ENCODE measurements at regions not wholly inside any gene's neighbourhood (a gene's known extent, or its start where the extent isn't known, plus 50 kb on each side); places are given as distances from the start of the nearest gene placed in this dataset.
A peak's percentile ranks its signal among the peaks of the same experiment; 100 is the strongest.

DNA sequence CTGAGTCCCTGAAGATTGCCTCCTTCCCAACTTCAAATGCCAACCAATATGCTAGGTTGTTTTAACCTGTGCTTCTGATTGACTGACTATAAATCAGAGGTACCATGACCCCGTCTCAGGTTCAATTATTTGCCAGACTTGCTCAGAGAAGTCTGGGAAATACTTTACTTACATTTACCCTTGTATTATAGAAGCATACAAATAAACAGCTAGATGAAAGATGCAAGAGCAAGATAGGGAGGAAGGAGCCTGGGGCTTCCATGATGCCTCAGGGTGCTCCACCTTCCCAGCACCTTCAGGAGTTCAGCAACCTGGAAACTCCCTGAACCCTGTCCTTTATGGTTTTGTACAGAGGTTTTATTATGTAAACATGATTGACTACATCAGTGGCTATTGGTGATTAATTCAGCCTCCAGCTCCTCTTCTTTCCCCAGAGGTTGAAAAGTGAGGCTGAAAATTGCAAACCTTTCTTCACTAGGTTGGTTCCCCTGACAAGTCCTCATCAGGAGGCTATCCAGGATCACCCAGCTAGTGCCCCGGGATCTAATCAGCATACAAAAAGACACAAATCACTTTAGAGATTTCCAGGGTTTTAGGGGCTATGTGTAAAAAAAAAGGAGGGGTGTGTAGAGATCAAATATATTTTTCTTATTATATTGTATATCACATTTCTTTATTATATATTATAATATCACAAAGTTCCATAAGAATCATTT is 547.7 kb downstream of the EPM2A start:
- TF ChIP-seq, protein P1, sequence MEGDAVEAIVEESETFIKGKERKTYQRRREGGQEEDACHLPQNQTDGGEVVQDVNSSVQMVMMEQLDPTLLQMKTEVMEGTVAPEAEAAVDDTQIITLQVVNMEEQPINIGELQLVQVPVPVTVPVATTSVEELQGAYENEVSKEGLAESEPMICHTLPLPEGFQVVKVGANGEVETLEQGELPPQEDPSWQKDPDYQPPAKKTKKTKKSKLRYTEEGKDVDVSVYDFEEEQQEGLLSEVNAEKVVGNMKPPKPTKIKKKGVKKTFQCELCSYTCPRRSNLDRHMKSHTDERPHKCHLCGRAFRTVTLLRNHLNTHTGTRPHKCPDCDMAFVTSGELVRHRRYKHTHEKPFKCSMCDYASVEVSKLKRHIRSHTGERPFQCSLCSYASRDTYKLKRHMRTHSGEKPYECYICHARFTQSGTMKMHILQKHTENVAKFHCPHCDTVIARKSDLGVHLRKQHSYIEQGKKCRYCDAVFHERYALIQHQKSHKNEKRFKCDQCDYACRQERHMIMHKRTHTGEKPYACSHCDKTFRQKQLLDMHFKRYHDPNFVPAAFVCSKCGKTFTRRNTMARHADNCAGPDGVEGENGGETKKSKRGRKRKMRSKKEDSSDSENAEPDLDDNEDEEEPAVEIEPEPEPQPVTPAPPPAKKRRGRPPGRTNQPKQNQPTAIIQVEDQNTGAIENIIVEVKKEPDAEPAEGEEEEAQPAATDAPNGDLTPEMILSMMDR (IDR thresholded peaks at IDR 0.05; ENCODE audit: insufficient read depth, low read length): no peak
- no peak for DNase-seq (ENCODE audit: low read depth)
- no peak overlapping the region for H3K4me3 ChIP-seq (ENCODE audit: low read depth, low read length)

DNA sequence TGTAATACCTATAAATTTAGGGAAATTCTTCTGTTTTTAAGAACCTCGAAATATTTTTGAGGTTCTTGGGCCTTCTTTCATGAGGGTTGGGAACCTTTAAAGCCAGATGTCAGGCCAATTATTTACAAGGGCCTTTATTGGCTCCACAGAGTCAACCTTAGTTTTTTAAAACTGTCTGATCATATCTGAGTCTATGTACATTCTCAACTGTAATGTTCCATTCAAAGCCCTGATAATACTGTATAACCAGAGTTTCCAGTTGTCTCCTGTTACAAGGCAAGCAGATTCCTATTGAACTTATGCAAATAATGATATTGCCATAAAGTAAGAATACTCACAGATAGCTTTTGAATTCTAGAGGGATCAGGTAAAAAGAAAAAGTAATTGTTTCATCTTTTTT is 545.5 kb downstream of the EPM2A start:
- TF ChIP-seq, protein P1 (IDR thresholded peaks at IDR 0.05; ENCODE audit: insufficient read depth, low read length): no peak
- H3K4me3 ChIP-seq (ENCODE audit: low read depth, low read length): no peak overlapping the region
- DNase-seq (ENCODE audit: low read depth): no peak

DNA sequence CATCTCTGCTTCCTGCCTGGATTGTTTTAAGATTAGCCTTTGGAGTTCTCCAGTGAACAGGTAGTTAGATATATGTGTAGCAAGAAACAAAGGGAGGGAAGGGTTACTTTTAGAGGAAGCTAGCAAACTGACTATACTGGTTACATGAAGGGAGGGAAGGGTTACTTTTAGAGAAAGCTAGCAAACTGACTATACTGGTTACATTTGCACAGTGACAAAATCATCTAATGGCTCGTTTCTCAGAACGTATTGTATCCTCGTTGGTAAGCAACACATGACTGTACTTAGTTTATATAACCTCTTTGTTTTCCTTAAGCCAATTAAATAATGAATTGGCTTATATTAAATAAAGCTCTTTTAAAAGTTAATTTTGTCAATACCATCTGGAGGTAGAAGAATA is 540.9 kb downstream of the EPM2A start:
- TF ChIP-seq, protein P1 (IDR thresholded peaks at IDR 0.05; ENCODE audit: insufficient read depth, low read length): no peak
- no peak for DNase-seq (ENCODE audit: low read depth)
- no peak overlapping the region for H3K4me3 ChIP-seq (ENCODE audit: low read depth, low read length)

DNA sequence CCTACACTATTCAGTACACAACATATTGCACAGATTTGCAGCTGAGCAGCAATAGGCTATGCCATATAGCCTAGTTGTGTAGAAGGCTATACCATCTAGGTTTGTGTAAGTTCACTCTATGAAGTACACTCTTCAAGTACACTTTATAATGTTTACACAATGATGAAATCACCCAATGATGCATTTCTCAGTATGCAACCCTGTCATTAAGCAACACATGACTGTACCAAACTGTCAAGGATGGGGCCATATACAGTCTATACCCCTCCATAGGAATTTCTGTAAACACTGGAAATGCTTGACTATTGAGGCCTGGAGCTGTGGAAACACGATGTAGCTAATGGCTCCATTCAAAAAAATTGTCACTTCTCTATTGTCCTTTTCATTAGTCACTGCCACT is 535.4 kb downstream of the EPM2A start:
- DNase-seq (ENCODE audit: low read depth): no peak
- no peak overlapping the region for H3K4me3 ChIP-seq (ENCODE audit: low read depth, low read length)
- TF ChIP-seq, protein P1 (IDR thresholded peaks at IDR 0.05; ENCODE audit: insufficient read depth, low read length): no peak

DNA sequence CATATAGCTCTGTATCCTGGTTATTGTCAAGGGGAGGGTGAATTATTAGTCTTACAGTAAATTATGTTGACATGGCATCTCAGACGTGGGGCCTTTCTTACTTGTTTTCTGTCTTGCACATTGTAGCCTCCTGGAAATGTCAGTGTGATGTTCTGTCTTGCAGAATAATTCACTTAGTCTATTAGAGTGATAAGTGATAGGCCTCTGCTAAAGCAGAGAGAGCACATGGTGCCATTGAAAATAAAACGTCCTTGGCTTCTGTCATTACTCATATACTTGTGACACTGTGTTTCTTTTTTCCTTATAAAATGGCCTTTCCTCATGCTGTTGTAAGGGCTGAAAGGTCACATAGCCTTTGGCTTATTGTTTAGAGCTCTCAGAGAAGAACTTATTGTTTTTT is 531.0 kb downstream of the EPM2A start:
- H3K4me3 ChIP-seq (ENCODE audit: low read depth, low read length): no peak overlapping the region
- DNase-seq (ENCODE audit: low read depth): no peak
- TF ChIP-seq, protein P1 (IDR thresholded peaks at IDR 0.05; ENCODE audit: insufficient read depth, low read length): no peak

DNA sequence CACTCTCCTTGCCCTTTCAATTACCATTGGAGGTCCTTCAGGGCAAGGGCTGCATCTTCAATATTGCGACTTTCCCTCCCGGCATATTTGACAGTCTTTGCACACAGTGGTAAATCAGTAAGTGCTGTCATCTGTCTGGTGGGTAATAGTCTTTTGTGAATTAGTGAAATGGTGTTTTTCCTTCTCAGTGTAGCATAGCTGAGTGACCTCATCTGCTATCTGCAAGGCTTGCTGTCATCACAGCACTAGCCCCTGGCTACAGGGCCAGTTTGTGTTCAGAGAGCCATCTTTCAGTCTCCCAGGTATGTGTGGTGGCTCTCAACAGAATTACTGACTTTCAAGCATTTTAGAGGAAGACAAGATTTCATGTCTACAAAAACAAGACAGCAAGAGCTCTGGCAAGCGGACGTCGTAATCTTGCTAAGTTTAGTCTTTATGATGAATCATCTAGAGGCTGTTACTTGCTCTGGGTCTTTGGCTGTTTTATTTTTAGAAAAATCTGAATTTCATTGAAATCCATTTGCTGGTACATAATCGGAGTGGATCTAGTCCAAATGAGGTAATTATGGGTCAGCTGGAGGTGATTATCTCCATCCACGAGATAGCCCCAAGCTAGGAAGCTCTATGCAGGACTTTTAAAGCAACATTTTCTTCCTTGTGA is 528.9 kb downstream of the EPM2A start:
- TF ChIP-seq, protein P1 (IDR thresholded peaks at IDR 0.05; ENCODE audit: insufficient read depth, low read length): no peak
- peak; percentile 78 for DNase-seq (ENCODE audit: low read depth)
- H3K4me3 ChIP-seq (ENCODE audit: low read depth, low read length): peak overlapping the region; percentile 15

Data from fibroblast of the aortic adventitia (primary cell).